ENCODE measurements at regions not wholly inside any gene's neighbourhood (a gene's known extent, or its start where the extent isn't known, plus 50 kb on each side); places are given as distances from the start of the nearest gene placed in this dataset.

DNA sequence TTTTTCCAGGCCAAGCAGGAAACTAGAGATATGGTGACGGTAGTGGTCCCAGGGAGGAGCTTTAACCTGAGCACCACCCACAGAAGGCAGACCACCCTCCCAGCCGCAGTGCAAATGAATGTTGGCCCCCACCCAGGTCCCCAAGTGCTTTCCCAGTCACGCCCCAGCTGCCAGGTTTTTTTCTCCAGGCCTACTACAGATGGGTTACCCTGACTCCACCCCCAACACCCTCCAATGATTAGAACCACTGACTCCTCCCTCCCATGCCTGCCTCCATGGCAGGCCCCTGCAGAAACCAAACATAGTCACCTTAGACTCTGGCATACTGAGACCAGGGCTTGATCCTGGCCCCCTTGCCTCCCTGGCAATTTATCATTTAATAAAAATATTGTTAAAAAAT, 58.7 kb upstream of the CHST1 start:
- FAIRE-seq (no peak), DNase-seq (ENCODE audit: low spot score) (no peak)

DNA sequence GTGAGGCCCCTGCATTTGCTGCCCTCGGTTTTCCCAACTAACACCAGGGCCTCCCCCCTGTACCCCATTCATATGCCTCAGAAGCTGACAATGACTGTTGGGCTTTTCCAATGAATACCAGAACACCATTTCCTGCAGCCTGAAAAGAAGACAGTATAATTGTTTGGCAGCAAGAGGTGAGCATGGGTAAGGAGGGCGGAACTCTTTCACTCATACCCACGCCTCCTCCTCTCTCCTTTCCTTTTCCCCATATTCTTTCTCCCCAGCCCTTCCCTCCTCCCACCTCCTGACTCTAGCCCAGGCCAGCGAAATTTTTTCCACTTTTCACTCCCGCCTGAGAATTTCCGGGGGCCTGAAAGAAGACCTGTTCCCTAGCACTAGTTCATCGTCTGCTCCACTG, 58.0 kb upstream of the CHST1 start:
- DNase-seq (ENCODE audit: low spot score) (no peak), FAIRE-seq (no peak)

DNA sequence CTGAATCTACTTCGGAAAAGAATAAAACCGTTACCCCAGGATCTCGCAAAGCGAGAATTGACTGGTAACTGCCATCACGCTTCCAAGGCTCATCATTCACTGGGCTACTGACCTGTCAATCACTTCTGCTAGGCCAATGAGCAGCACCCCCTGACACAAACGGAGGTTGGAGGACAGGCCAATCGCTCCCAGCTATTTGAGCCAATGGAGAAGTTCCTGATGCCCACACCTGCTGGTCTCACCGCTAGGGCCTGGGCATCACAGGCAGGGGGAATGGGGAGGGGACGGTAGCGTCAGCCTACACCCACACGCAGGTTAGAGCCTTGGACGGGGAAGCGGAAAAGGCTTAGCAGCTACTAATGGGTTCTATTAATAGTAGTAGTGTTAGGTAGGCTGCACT, 56.7 kb upstream of the CHST1 start:
- FAIRE-seq, result no peak
- no peak for DNase-seq (ENCODE audit: low spot score)

DNA sequence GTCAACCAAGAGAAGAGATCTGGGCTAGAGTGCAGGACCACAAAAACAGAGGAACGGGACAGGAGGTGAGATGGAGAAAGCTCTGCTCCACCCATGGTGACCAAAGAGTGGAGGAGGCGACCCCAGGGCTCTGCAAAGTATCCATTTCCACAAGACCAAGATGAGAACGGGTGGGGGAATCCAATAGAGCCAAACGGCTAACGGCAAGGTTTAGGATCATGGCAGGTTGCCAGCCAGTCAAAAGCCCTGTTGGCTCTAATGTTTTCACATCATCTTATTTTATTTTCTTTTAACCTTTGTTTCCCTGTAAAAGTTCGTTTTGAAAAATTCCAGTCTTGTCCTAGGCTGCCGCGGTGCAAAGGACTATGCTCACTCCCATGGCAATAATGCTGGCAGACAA, 52.1 kb upstream of the CHST1 start:
- DNase-seq (ENCODE audit: low spot score), result no peak
- no peak for FAIRE-seq

DNA sequence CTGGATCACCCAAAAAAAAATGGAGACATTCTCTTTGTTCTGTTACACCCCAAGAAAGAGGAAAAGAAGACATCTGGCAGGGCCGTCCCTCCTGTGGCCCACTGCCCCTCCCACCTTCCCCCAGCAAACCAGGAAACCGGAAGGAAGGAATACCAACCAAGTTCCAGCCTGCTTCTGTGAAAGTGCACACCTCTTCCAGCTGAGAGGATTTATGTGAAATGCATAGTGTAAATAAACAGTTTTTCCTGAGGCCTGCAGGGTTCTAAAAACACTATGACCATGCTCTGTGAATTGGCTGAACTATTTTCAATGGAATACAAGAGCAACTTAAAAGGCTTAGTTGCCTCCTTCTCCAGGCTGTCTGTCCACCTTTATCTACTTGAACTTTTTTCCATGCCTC, 50.0 kb upstream of the CHST1 start:
- FAIRE-seq, result no peak
- no peak for DNase-seq (ENCODE audit: low spot score)

Data from RCC 7860 (cell line).